Colonic mucosa (tissue), 4 donors: ENCODE measurements at regions not wholly inside any gene's neighbourhood (a gene's known extent, or its start where the extent isn't known, plus 50 kb on each side); places are given as distances from the start of the nearest gene placed in this dataset.

Experiments used
- DNase-seq: peaks from one replicate; pipeline ENCODE4 v3.0.0-alpha.2; 2020
- H3K27ac ChIP-seq: fragments of 200-600 bp; one replicate; pipeline ENCODE4 v1.8.0; 2021
- H3K27me3 ChIP-seq: fragments of 200-600 bp; one replicate; pipeline ENCODE4 v1.8.0; 2021
- H3K36me3 ChIP-seq: fragments of 200-600 bp; one replicate; pipeline ENCODE4 v1.8.0; 2021
- H3K4me1 ChIP-seq: fragments of 200-600 bp; one replicate; pipeline ENCODE4 v1.8.0; 2021; ENCODE audit warnings: mild to moderate bottlenecking
- H3K4me3 ChIP-seq: fragments of 200-600 bp; one replicate; pipeline ENCODE4 v1.8.0; 2021
- H3K9ac ChIP-seq, 2 donors: one replicate each; pipeline ENCODE4 v1.7.0; 2013; ENCODE audit warnings: control low read depth in 2 of 2, low read depth in 2 of 2, low read length in 2 of 2
- H3K9me3 ChIP-seq: fragments of 200-600 bp; one replicate; pipeline ENCODE4 v1.8.0; 2021
- intact Hi-C: fragments of 100-400 bp; cut with DNase I; formaldehyde crosslinking; loops from one replicate; pipeline ENCODE4 v1.14.1; 2022
- TF ChIP-seq, protein P1 (sequence below): fragments of 200-600 bp; IDR thresholded peaks from one replicate; pipeline ENCODE4 v1.8.0; 2022; ENCODE audit warnings: antibody characterized with exemption, mild to moderate bottlenecking
- donor health status: healthy.
- donor health status: DM: no; HTN: no; CAD: no.
- donor health status: DM: no; HTN: no; CAD: no.

DNA sequence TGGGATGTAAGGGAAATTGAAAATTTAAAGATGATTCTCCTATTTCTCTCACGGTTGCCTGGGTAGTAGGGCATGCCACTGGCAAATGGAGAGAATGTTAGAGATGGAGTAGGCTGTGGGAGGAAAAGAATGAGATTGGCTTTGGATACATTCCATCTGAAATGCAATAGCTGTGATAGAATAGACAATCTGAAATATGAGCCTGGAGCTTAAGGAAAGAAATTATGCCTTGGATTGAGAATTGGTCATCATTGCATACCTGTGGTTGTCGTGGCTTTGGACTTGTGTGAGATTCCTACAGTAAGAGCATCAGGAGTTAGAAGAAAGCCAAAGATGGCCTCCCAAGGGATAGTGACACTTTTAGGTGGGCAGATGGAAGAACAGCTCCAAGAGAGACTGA lies 305.1 kb upstream of the SLC10A2 start:
- Histone ChIP-seq H3K9me3 (no peaks in the 10 kb centered on the region), H3K9ac (no peak overlapping the region), H3K27me3 (no peaks in the 10 kb centered on the region), H3K36me3 (no peaks in the 10 kb centered on the region), H3K27ac (no peak overlapping the region), H3K4me3 (no peak overlapping the region), H3K4me1 (no peaks in the 10 kb centered on the region)
- intact Hi-C loops, result no loop called here
- TF ChIP-seq, protein P1, sequence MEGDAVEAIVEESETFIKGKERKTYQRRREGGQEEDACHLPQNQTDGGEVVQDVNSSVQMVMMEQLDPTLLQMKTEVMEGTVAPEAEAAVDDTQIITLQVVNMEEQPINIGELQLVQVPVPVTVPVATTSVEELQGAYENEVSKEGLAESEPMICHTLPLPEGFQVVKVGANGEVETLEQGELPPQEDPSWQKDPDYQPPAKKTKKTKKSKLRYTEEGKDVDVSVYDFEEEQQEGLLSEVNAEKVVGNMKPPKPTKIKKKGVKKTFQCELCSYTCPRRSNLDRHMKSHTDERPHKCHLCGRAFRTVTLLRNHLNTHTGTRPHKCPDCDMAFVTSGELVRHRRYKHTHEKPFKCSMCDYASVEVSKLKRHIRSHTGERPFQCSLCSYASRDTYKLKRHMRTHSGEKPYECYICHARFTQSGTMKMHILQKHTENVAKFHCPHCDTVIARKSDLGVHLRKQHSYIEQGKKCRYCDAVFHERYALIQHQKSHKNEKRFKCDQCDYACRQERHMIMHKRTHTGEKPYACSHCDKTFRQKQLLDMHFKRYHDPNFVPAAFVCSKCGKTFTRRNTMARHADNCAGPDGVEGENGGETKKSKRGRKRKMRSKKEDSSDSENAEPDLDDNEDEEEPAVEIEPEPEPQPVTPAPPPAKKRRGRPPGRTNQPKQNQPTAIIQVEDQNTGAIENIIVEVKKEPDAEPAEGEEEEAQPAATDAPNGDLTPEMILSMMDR, result no peak
- no peak for DNase-seq

DNA sequence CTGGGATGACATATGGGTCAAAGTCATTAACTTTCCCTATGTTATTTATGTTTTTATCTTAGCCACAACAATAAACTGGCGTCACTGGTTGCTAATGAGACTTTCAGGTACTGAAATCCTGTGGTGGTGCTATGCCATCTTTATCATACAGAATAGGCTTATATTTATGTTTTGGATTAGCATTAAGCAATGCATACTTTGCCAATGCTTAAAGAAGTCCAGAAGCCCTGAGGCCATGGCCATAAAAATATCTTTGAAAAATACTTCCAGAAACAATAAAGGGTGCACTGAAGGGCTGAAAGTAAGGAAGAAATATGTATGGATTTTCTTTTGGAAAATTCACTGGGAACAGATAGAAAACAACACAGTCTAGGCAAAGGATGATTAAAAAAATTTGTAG lies 304.6 kb upstream of the SLC10A2 start:
- Histone ChIP-seq H3K36me3 (no peaks in the 10 kb centered on the region), H3K4me3 (no peak overlapping the region), H3K4me1 (no peaks in the 10 kb centered on the region), H3K9ac (no peak overlapping the region), H3K27ac (no peak overlapping the region), H3K27me3 (no peaks in the 10 kb centered on the region), H3K9me3 (no peaks in the 10 kb centered on the region)
- intact Hi-C loops, result no loop called here
- no peak for DNase-seq
- TF ChIP-seq, protein P1, result no peak

DNA sequence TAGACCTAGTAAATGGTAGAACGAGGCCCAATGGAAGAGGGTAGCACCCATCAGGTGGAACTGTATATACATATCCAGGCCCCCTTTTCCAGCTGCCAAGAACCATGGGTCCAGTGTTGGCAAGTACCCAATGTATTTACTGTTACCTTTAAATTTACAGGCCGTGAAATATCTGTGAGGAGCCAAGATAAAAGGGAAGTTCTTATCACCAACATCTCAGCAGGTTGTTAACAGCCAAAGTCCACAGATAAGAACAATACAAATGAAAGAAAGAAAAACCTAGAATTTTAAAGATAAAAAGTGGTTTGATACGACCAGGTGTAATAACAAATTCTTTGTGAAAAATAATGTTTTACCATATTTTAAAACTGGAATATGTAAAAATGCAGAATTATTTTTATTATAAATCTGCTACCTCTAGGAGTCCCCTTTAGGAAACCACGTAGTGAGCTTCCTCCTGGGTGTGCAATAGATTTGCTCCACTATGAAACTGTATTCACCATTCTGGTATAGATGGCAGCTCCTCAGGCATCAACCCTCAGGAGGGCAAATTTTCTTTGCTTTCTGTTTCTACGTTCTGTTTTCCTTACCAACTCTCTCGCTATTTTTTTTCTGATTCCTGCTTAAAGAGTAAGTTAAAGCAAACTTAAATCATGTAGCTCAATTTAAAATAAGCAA lies 292.2 kb upstream of the SLC10A2 start:
- TF ChIP-seq, protein P1, result no peak
- Histone ChIP-seq H3K9me3 (no peaks in the 10 kb centered on the region), H3K4me3 (no peak overlapping the region), H3K27ac (no peak overlapping the region), H3K27me3 (no peaks in the 10 kb centered on the region), H3K9ac (no peak overlapping the region), H3K36me3 (no peaks in the 10 kb centered on the region), H3K4me1 (no peaks in the 10 kb centered on the region)
- intact Hi-C loops, result no loop called here
- DNase-seq, result peak; percentile 25

DNA sequence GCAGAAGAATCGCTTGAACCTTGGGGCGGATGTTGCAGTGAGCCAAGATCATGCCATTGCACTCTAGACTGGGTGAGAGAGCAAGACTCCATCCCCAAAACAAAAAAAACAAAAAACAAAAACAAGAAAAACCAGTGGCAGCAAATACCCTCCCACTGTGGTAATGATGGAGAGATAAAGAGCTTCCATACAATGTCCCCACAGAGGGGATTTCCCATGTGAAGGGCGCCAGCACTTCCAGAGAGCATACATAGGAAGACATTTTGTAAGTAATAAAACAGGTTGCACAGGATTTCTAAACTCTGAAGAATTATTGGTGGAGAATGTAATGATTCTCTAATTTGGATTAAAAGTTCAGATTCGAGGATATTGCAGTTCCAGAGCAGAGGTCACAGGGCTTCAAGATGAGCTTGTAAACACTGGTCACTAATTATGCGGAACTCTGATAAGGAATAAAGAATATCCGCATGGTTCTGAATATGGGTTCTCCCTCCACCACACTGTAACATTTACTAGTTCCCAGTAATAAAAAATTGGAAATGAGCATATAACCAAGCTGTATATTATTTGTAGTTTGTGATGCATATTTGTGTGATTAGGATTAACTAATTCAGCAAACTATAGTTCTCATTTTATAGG lies 290.1 kb upstream of the SLC10A2 start:
- no peak for DNase-seq
- Histone ChIP-seq H3K9me3 (no peaks in the 10 kb centered on the region), H3K4me3 (no peak overlapping the region), H3K27ac (no peak overlapping the region), H3K4me1 (no peaks in the 10 kb centered on the region), H3K36me3 (no peaks in the 10 kb centered on the region), H3K27me3 (no peaks in the 10 kb centered on the region), H3K9ac (no peak overlapping the region)
- TF ChIP-seq, protein P1, result no peak
- intact Hi-C loops, result no loop called here

DNA sequence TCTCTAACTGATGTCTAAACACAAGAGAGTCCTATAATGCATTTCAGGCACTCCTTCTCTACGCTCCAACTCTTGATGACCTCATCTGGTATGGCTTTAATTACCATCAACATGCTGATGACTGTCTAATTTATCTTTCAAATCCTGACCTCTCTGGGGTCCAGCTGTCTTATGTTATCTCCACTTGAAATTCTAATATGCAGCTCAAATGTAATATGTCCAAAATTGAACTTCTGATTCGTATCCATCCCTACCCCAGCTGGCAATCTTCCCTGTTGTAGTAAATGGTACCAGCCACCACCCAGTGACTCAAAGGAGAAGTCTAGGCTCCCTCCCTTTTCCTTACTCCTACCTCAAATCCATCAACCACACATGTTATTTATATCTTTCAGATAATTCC lies 288.0 kb upstream of the SLC10A2 start:
- Histone ChIP-seq H3K4me3 (no peak overlapping the region), H3K4me1 (no peaks in the 10 kb centered on the region), H3K9ac (no peak overlapping the region), H3K9me3 (no peaks in the 10 kb centered on the region), H3K27ac (no peak overlapping the region), H3K27me3 (no peaks in the 10 kb centered on the region), H3K36me3 (no peaks in the 10 kb centered on the region)
- no peak for DNase-seq
- intact Hi-C loops, result no loop called here
- TF ChIP-seq, protein P1, result no peak
